ENCODE measurements at regions not wholly inside any gene's neighbourhood (a gene's known extent, or its start where the extent isn't known, plus 50 kb on each side); places are given as distances from the start of the nearest gene placed in this dataset.
A peak's percentile ranks its signal among the peaks of the same experiment; 100 is the strongest.

GRCh38 chr11:35065566-35065965, 73.4 kb upstream of the CD44 start:
- Histone ChIP-seq H3K4me3 (replicated peaks in 1 of 3; ENCODE audit: low read depth in 2 of 3, low read length in 3 of 3) (no peak overlapping the region), H3K9me3 (replicated peaks in 1 of 2; ENCODE audit: control insufficient read depth in 1 of 2, insufficient read depth in 1 of 2, low read length in 2 of 2) (peaks cover 0 to 4% of the 10 kb centered on the region in 2 donors), H4K20me1 (ENCODE audit: insufficient read depth, low read length) (no peaks in the 10 kb centered on the region), H3K79me2 (ENCODE audit: insufficient read depth, low read length) (no peaks in the 10 kb centered on the region), H3K9ac (ENCODE audit: insufficient read depth, low read length, poor library complexity, severe bottlenecking) (no peak overlapping the region), H3K36me3 (replicated peaks in 1 of 2; ENCODE audit: control insufficient read depth in 1 of 2, insufficient read depth in 2 of 2, low read length in 2 of 2) (no peaks in the 10 kb centered on the region), H3K27ac (ENCODE audit: low read depth in 1 of 2, low read length in 2 of 2) (no peak overlapping the region), H3K4me1 (ENCODE audit: control insufficient read depth in 1 of 2, insufficient read depth in 2 of 2, low read length in 2 of 2) (peaks cover 33 to 43% of the 10 kb centered on the region in 2 donors), H3K27me3 (ENCODE audit: control insufficient read depth in 2 of 2, insufficient read depth in 2 of 2, low read length in 2 of 2) (no peaks in the 10 kb centered on the region), H2AFZ (ENCODE audit: insufficient read depth, low read depth, low read length, poor library complexity, severe bottlenecking) (no peak overlapping the region), H3K4me2 (replicated peaks; ENCODE audit: extremely low read depth, low read length, poor library complexity, severe bottlenecking) (no peak overlapping the region)
- Mint-ChIP-seq H3K27ac (no peak overlapping the region), H3K36me3 (peaks cover 0 to 2% of the 10 kb centered on the region in 2 donors), H3K9me3 (peaks cover 8 to 18% (median 13%) of the 10 kb centered on the region in 7 donors), H3K4me3 (no peak overlapping the region), H3K4me1 (peaks cover 21% of the 10 kb centered on the region), H3K27me3 (ENCODE audit: low read depth in 3 of 3) (peaks cover 0 to 2% (median 0%) of the 10 kb centered on the region in 3 donors)
- intact Hi-C loops (cut with micrococcal nuclease), result no loop called here
- TF ChIP-seq, protein P1, sequence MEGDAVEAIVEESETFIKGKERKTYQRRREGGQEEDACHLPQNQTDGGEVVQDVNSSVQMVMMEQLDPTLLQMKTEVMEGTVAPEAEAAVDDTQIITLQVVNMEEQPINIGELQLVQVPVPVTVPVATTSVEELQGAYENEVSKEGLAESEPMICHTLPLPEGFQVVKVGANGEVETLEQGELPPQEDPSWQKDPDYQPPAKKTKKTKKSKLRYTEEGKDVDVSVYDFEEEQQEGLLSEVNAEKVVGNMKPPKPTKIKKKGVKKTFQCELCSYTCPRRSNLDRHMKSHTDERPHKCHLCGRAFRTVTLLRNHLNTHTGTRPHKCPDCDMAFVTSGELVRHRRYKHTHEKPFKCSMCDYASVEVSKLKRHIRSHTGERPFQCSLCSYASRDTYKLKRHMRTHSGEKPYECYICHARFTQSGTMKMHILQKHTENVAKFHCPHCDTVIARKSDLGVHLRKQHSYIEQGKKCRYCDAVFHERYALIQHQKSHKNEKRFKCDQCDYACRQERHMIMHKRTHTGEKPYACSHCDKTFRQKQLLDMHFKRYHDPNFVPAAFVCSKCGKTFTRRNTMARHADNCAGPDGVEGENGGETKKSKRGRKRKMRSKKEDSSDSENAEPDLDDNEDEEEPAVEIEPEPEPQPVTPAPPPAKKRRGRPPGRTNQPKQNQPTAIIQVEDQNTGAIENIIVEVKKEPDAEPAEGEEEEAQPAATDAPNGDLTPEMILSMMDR (IDR thresholded peaks at IDR 0.05), result no peak
- WGBS (ENCODE audit: insufficient coverage), result 100% methylated on average over 1 of the region's 3 CpGs
- no peak for DNase-seq

GRCh38 chr11:35066030-35066429, 72.9 kb upstream of the CD44 start:
- no CpG with 5 or more reads among the region's 1 CpG for WGBS (ENCODE audit: insufficient coverage)
- H3K27ac ChIP-seq (ENCODE audit: low read depth in 1 of 2, low read length in 2 of 2), result no peak overlapping the region
- H3K36me3 ChIP-seq (replicated peaks in 1 of 2; ENCODE audit: control insufficient read depth in 1 of 2, insufficient read depth in 2 of 2, low read length in 2 of 2), result no peaks in the 10 kb centered on the region
- no peaks in the 10 kb centered on the region for H3K79me2 ChIP-seq (ENCODE audit: insufficient read depth, low read length)
- H3K4me1 Mint-ChIP-seq, result peaks cover 21% of the 10 kb centered on the region
- H3K9ac ChIP-seq (ENCODE audit: insufficient read depth, low read length, poor library complexity, severe bottlenecking), result no peak overlapping the region
- no peaks in the 10 kb centered on the region for H4K20me1 ChIP-seq (ENCODE audit: insufficient read depth, low read length)
- no peak overlapping the region for H3K4me3 Mint-ChIP-seq
- intact Hi-C loops (cut with micrococcal nuclease), result no loop called here
- H3K4me3 ChIP-seq (replicated peaks in 1 of 3; ENCODE audit: low read depth in 2 of 3, low read length in 3 of 3), result no peak overlapping the region
- peaks cover 0 to 2% of the 10 kb centered on the region in 2 donors for H3K36me3 Mint-ChIP-seq
- DNase-seq, result peak; percentile 67 to 82 (median 74)
- H3K4me2 ChIP-seq (replicated peaks; ENCODE audit: extremely low read depth, low read length, poor library complexity, severe bottlenecking), result no peak overlapping the region
- peaks cover 0 to 4% of the 10 kb centered on the region in 2 donors for H3K9me3 ChIP-seq (replicated peaks in 1 of 2; ENCODE audit: control insufficient read depth in 1 of 2, insufficient read depth in 1 of 2, low read length in 2 of 2)
- TF ChIP-seq, protein P1 (IDR thresholded peaks at IDR 0.05), result no peak
- H3K4me1 ChIP-seq (ENCODE audit: control insufficient read depth in 1 of 2, insufficient read depth in 2 of 2, low read length in 2 of 2), result peaks cover 33 to 43% of the 10 kb centered on the region in 2 donors
- H3K27ac Mint-ChIP-seq, result peak overlapping the region in 6 of 7 donors; percentile 41 to 83 (median 74)
- no peak overlapping the region for H2AFZ ChIP-seq (ENCODE audit: insufficient read depth, low read depth, low read length, poor library complexity, severe bottlenecking)
- H3K27me3 Mint-ChIP-seq (ENCODE audit: low read depth in 3 of 3), result peaks cover 0 to 2% (median 0%) of the 10 kb centered on the region in 3 donors
- peaks cover 8 to 22% (median 17%) of the 10 kb centered on the region in 7 donors for H3K9me3 Mint-ChIP-seq
- H3K27me3 ChIP-seq (ENCODE audit: control insufficient read depth in 2 of 2, insufficient read depth in 2 of 2, low read length in 2 of 2), result no peaks in the 10 kb centered on the region

Measured in CD14-positive monocyte (primary cell).